ENCODE measurements at regions not wholly inside any gene's neighbourhood (a gene's known extent, or its start where the extent isn't known, plus 50 kb on each side); places are given as distances from the start of the nearest gene placed in this dataset.

DNA sequence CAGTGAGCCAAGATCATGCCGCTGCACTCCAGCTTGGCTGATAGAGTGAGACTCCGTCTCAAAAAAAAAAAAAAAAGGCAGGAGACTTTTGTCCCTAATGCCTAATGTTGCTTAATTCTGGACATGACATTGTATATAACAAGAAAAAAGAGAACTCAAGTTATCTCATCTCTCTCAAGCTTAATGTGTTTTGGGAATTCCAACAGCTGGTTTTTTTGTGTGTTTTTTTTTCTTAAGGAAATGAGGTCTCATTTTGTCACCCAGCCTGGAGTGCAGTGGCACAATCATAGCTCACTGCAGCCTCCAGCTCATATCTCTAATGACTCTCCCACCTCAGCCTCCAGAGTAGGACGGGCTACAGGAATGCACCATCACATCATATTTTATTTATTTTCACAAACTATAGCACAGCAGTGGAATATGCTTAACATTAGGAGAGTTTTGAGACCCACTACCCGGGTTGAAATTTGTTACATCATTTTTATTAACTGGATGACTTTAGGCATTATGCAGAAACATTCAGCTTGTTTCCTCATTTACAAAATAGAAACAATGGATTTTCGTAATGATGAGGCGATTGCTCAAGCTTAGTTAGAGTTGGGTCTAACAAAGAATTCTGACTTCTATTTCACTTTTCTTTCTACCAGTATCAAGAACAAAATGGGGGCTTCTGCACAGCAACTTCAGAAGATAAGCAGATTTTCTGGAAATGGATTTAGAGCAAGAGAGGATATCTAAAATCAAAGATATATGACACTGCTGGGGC is 104.1 kb upstream of the BTN3A2 start:
- peaks cover 5 to 8% (median 5%) of the 10 kb centered on the region in 3 donors for H3K4me1 Mint-ChIP-seq
- H3K9me3 Mint-ChIP-seq, result peaks cover 0 to 2% (median 0%) of the 10 kb centered on the region in 7 donors
- no peak for DNase-seq
- no peak overlapping the region for H3K27ac Mint-ChIP-seq
- H3K27me3 Mint-ChIP-seq, result no peaks in the 10 kb centered on the region
- no peak for ATAC-seq (ENCODE audit: low read depth in 2 of 2)
- peaks cover 0 to 10% of the 10 kb centered on the region in 2 donors for H3K36me3 Mint-ChIP-seq
- H3K4me3 Mint-ChIP-seq, result no peak overlapping the region

- peaks cover 0 to 5% (median 0%) of the 10 kb centered on the region in 7 donors for H3K9me3 Mint-ChIP-seq
- H3K36me3 Mint-ChIP-seq, result peaks cover 0 to 6% of the 10 kb centered on the region in 2 donors
- ATAC-seq (ENCODE audit: low read depth in 2 of 2), result no peak
- no peaks in the 10 kb centered on the region for H3K27me3 Mint-ChIP-seq
- no peak overlapping the region for H3K27ac Mint-ChIP-seq
- H3K4me1 Mint-ChIP-seq, result no peaks in the 10 kb centered on the region
- H3K4me3 Mint-ChIP-seq, result no peak overlapping the region
- DNase-seq, result no peak
Measured at GRCh38 chr6:26264547-26264946, 100.5 kb upstream of the BTN3A2 start.

GRCh38 chr6:26267083-26267589 is 97.9 kb upstream of the BTN3A2 start:
- Mint-ChIP-seq H3K27me3 (no peaks in the 10 kb centered on the region), H3K9me3 (peaks cover 0 to 5% (median 0%) of the 10 kb centered on the region in 7 donors), H3K4me1 (peaks cover 0 to 22% (median 5%) of the 10 kb centered on the region in 3 donors), H3K27ac (no peak overlapping the region), H3K4me3 (peak overlapping the region in 1 of 8 donors; percentile 18), H3K36me3 (no peaks in the 10 kb centered on the region)
- ATAC-seq (ENCODE audit: low read depth in 2 of 2) (no peak), DNase-seq (no peak)

- Mint-ChIP-seq H3K4me1 (peaks cover 0 to 24% (median 5%) of the 10 kb centered on the region in 3 donors), H3K27me3 (no peaks in the 10 kb centered on the region), H3K4me3 (peak overlapping the region in 1 of 8 donors; percentile 40), H3K27ac (peak overlapping the region in 1 of 6 donors; percentile 33), H3K9me3 (peaks cover 0 to 5% (median 0%) of the 10 kb centered on the region in 7 donors), H3K36me3 (no peaks in the 10 kb centered on the region)
- DNase-seq, result no peak
- no peak for ATAC-seq (ENCODE audit: low read depth in 2 of 2)
Measured at GRCh38 chr6:26268659-26269402, 96.2 kb upstream of the BTN3A2 start.

DNA sequence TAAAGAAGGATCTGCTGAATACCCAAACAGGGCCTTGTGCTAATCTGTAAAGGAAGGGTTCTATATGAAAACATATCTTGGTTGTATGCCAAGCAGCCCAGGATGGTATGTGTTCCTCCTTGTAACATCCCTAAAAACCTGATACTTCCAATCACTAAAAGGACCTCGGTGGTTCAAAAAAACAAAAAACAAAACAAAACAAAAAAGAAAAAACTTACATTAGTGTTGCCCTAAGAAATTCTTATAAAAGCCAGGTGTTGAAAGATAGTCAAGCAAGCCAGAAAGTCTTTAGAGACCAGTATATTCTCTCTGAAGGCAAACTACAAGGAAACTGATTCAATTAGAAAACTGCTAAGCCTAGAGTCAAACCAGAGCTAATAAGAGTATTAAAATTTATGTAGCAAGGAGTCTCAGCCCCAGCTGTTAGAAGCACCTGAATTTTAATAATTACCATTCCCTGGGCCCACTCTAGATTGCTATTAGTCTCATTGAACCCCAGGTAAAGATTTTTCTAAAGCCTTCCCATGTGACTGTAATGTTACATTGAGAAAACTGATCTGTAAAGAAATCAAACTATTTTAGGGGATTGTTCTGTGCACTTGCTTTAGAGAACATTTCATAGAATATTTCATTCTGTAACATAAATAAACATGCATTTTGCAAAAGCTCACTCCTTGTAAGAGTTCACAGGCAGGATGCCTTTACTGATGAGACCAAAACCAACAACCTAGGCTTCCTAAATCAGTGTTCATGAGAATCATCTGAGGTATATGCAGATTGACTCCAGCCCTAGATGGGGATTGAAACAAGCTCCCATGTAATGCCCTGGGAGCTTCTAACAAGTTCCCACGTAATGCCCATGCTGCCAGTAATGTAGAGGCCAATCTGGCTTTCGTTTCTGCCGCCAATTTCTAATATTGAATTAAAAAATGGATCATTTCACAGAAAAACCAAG is 95.2 kb upstream of the BTN3A2 start:
- ATAC-seq (ENCODE audit: low read depth in 2 of 2) (no peak), DNase-seq (no peak)
- peaks cover 0 to 5% (median 0%) of the 10 kb centered on the region in 7 donors for H3K9me3 Mint-ChIP-seq
- peaks cover 0 to 24% (median 5%) of the 10 kb centered on the region in 3 donors for H3K4me1 Mint-ChIP-seq
- peak overlapping the region in 3 of 8 donors; percentile 3 to 25 (median 4) for H3K4me3 Mint-ChIP-seq
- H3K27me3 Mint-ChIP-seq, result no peaks in the 10 kb centered on the region
- no peak overlapping the region for H3K27ac Mint-ChIP-seq
- no peaks in the 10 kb centered on the region for H3K36me3 Mint-ChIP-seq

DNA sequence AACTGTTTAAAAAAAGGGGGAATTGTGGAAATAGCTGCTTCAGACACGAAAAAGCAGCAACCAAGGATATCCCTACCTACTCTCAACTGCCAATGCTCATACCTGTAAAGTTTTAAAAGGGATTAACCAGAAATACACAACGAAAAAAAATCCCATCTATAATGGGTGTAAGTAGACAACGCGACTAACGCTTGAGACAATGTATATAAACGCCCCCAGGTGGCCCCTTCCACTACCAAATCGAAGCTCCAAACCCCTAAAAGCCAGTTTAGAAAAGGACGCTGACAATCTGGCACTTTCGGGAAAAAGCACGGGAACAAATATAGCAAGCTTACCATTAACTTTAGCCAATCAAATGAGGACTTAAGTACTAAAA is 94.5 kb upstream of the BTN3A2 start:
- no peak for DNase-seq
- Mint-ChIP-seq H3K4me1 (peaks cover 0 to 24% (median 5%) of the 10 kb centered on the region in 3 donors), H3K27me3 (no peaks in the 10 kb centered on the region), H3K9me3 (peaks cover 0 to 5% (median 0%) of the 10 kb centered on the region in 7 donors), H3K4me3 (no peak overlapping the region), H3K36me3 (no peaks in the 10 kb centered on the region), H3K27ac (peak overlapping the region in 1 of 6 donors; percentile 38)
- ATAC-seq (ENCODE audit: low read depth in 2 of 2), result no peak

- Mint-ChIP-seq H3K9me3 (peaks cover 0 to 5% (median 0%) of the 10 kb centered on the region in 7 donors), H3K4me3 (no peak overlapping the region), H3K27ac (peak overlapping the region in 4 of 6 donors; percentile 38 to 96 (median 49)), H3K4me1 (peaks cover 0 to 24% (median 5%) of the 10 kb centered on the region in 3 donors), H3K36me3 (no peaks in the 10 kb centered on the region), H3K27me3 (no peaks in the 10 kb centered on the region)
- ATAC-seq (ENCODE audit: low read depth in 2 of 2) (peak; percentile 14 to 15), DNase-seq (peak; percentile 80)
Measured at GRCh38 chr6:26270903-26271667, 93.9 kb upstream of the BTN3A2 start.

- DNase-seq (no peak), ATAC-seq (ENCODE audit: low read depth in 2 of 2) (no peak)
- H3K9me3 Mint-ChIP-seq, result peaks cover 0 to 5% (median 0%) of the 10 kb centered on the region in 7 donors
- peak overlapping the region in 1 of 6 donors; percentile 96 for H3K27ac Mint-ChIP-seq
- H3K4me3 Mint-ChIP-seq, result no peak overlapping the region
- H3K4me1 Mint-ChIP-seq, result peaks cover 0 to 24% (median 5%) of the 10 kb centered on the region in 3 donors
- no peaks in the 10 kb centered on the region for H3K27me3 Mint-ChIP-seq
- H3K36me3 Mint-ChIP-seq, result no peaks in the 10 kb centered on the region
Measured at GRCh38 chr6:26271668-26272024, 93.4 kb upstream of the BTN3A2 start.

GRCh38 chr6:26272171-26272637 is 92.8 kb upstream of the BTN3A2 start:
- Mint-ChIP-seq H3K4me3 (no peak overlapping the region), H3K36me3 (no peaks in the 10 kb centered on the region), H3K4me1 (peaks cover 0 to 24% (median 5%) of the 10 kb centered on the region in 3 donors), H3K27ac (peak overlapping the region in 1 of 6 donors; percentile 96), H3K9me3 (peaks cover 0 to 4% (median 0%) of the 10 kb centered on the region in 7 donors), H3K27me3 (no peaks in the 10 kb centered on the region)
- DNase-seq (peak; percentile 66), ATAC-seq (ENCODE audit: low read depth in 2 of 2) (peak; percentile 11 to 15)

DNA sequence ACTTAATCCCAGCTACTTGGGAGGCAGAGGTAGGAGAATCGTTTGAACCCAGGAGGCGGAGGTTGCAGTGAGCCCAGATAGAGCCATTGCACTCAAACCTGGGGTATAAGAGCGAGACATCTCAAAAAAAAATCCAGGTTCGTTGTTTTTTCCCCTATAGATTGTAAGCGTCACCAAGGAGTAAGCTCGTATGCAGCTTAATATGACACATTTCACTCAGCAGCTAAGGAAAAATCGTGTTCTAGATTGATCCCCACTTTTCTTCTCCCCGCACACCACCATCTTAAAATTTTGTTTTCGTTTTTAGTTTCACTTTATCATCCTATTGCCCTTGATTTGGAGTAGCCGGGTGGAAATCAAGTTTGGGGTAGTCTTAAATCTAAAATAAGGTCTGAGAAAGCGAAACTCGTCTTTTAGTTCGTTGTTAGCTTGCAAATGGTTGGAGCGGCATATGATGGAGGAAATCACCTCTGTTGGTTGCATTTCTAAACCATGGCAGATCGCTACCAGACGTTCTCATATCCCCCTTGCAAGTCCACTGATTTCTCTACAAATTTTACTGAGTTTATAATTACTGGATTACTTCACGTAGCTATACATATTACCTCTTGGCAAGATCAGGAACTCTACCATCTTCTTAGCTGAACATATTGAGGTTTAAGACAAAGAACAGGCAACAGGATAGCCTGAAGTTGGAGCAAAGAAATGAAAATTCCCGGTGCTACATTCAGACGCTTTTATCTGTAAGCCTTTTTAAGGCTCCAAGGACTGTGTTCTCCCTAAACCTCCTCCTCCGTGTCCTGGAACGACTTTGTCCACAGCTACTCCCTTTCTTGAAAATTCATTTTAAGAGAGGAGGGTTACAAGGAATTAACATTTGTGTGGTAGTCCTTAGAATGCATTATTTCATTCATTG is 91.1 kb upstream of the BTN3A2 start:
- Mint-ChIP-seq H3K4me3 (no peak overlapping the region), H3K27me3 (no peaks in the 10 kb centered on the region), H3K36me3 (no peaks in the 10 kb centered on the region), H3K4me1 (peaks cover 0 to 24% (median 5%) of the 10 kb centered on the region in 3 donors), H3K9me3 (no peaks in the 10 kb centered on the region), H3K27ac (no peak overlapping the region)
- peak; percentile 31 to 32 for ATAC-seq (ENCODE audit: low read depth in 2 of 2)
- peak; percentile 73 for DNase-seq

- H3K27me3 Mint-ChIP-seq, result no peaks in the 10 kb centered on the region
- DNase-seq (no peak), ATAC-seq (ENCODE audit: low read depth in 2 of 2) (no peak)
- peaks cover 0 to 17% (median 9%) of the 10 kb centered on the region in 3 donors for H3K4me1 Mint-ChIP-seq
- H3K9me3 Mint-ChIP-seq, result no peaks in the 10 kb centered on the region
- peak overlapping the region in 1 of 6 donors; percentile 50 for H3K27ac Mint-ChIP-seq
- H3K4me3 Mint-ChIP-seq, result peak overlapping the region in 1 of 8 donors; percentile 56
- H3K36me3 Mint-ChIP-seq, result peaks cover 0 to 4% of the 10 kb centered on the region in 2 donors
Measured at GRCh38 chr6:26275663-26276062, 89.3 kb upstream of the BTN3A2 start.
